ENCODE measurements at regions not wholly inside any gene's neighbourhood (a gene's known extent, or its start where the extent isn't known, plus 50 kb on each side); places are given as distances from the start of the nearest gene placed in this dataset.
"Not testable (repeated sequence)": the region's sequence is repeated elsewhere in the genome, so short reads cannot be mapped to it uniquely, and the experiment has no call there.

GRCh38 chr2:10197697-10198076 is 75.1 kb downstream of the RRM2 start:
- no peak for DNase-seq (ENCODE audit: low spot score in 2 of 2)
- no peak for FAIRE-seq

- DNase-seq (ENCODE audit: low spot score in 2 of 2); FAIRE-seq: not testable (repeated sequence)
Observed at GRCh38 chr2:10198482-10198881, 75.9 kb downstream of the RRM2 start.

- DNase-seq (ENCODE audit: low spot score in 2 of 2) (no peak), FAIRE-seq (no peak)
Observed at GRCh38 chr2:10201201-10201600, 78.7 kb downstream of the RRM2 start.

GRCh38 chr2:10202131-10202665 is 79.7 kb downstream of the RRM2 start:
- DNase-seq (ENCODE audit: low spot score in 2 of 2), result no peak
- no peak for FAIRE-seq

- FAIRE-seq, result no peak
- no peak for DNase-seq (ENCODE audit: low spot score in 2 of 2)
Observed at GRCh38 chr2:10204326-10205161, 82.0 kb downstream of the RRM2 start.

GRCh38 chr2:10205162-10205475 is 82.6 kb downstream of the RRM2 start:
- DNase-seq (ENCODE audit: low spot score in 2 of 2) (no peak), FAIRE-seq (no peak)

GRCh38 chr2:10208736-10209135 is 86.2 kb downstream of the RRM2 start:
- DNase-seq (ENCODE audit: low spot score in 2 of 2) (no peak), FAIRE-seq (no peak)

GRCh38 chr2:10209406-10209935 is 86.9 kb downstream of the RRM2 start:
- no peak for FAIRE-seq
- DNase-seq (ENCODE audit: low spot score in 2 of 2), result no peak

- DNase-seq (ENCODE audit: low spot score in 2 of 2) (no peak), FAIRE-seq (no peak)
Observed at GRCh38 chr2:10210336-10210735, 87.8 kb downstream of the RRM2 start.

GRCh38 chr2:10211844-10212422 is 89.4 kb downstream of the RRM2 start:
- no peak for FAIRE-seq
- no peak for DNase-seq (ENCODE audit: low spot score in 2 of 2)

GRCh38 chr2:10212827-10213226 is 89.9 kb upstream of the HPCAL1 start:
- DNase-seq (ENCODE audit: low spot score in 2 of 2), result no peak
- no peak for FAIRE-seq

GRCh38 chr2:10214179-10214578 is 88.5 kb upstream of the HPCAL1 start:
- FAIRE-seq (no peak), DNase-seq (ENCODE audit: low spot score in 2 of 2) (no peak)

GRCh38 chr2:10215393-10215935 is 87.2 kb upstream of the HPCAL1 start:
- DNase-seq (ENCODE audit: low spot score in 2 of 2) (no peak), FAIRE-seq (no peak)

GRCh38 chr2:10216677-10217488 is 85.8 kb upstream of the HPCAL1 start:
- no peak for FAIRE-seq

GRCh38 chr2:10217489-10218435 is 84.9 kb upstream of the HPCAL1 start:
- DNase-seq (ENCODE audit: low spot score in 2 of 2) (no peak), FAIRE-seq (no peak)

More at GRCh38 chr2:10216677-10217488, 85.8 kb upstream of the HPCAL1 start:
- no peak for DNase-seq (ENCODE audit: low spot score in 2 of 2)

GRCh38 chr2:10220045-10220901 is 82.4 kb upstream of the HPCAL1 start:
- DNase-seq (ENCODE audit: low spot score in 2 of 2), result no peak
- FAIRE-seq, result no peak

GRCh38 chr2:10220902-10221391 is 81.8 kb upstream of the HPCAL1 start:
- FAIRE-seq (no peak), DNase-seq (ENCODE audit: low spot score in 2 of 2) (no peak)

- DNase-seq (ENCODE audit: low spot score in 2 of 2) (no peak), FAIRE-seq (no peak)
Observed at GRCh38 chr2:10221443-10221842, 81.3 kb upstream of the HPCAL1 start.

Measured in frontal cortex (tissue), 3 donors.